Pancreas (tissue), 10 donors: ENCODE measurements at regions not wholly inside any gene's neighbourhood (a gene's known extent, or its start where the extent isn't known, plus 50 kb on each side); places are given as distances from the start of the nearest gene placed in this dataset.

Experiments used
- ATAC-seq, 4 donors: fragments of 200-7000 bp; cut with Tn5 transposase; one replicate each; pipeline versions ENCODE4 v1.8.0 to v1.9.1; 2020; ENCODE audit warnings: mild to moderate bottlenecking in 4 of 4, moderate library complexity in 4 of 4
- DNase-seq, 6 donors: peaks; one replicate each; pipeline ENCODE4 v3.0.0-alpha.2; 2020
- FAIRE-seq: peaks from 2 replicates; lab custom pipeline; 2012; peaks lifted over from hg19 to GRCh38; lab: Jason Lieb, UNC
- H3K27ac ChIP-seq, 4 donors: fragments of 200-600 bp; sonication (generic); 1 replicate in 3 of 4; 2 replicates in 1 of 4; pipeline versions ENCODE4 v1.5.0 to v1.8.0; 2020
- H3K27me3 ChIP-seq, 4 donors: fragments of 200-600 bp; one replicate each; pipeline ENCODE4 v1.8.0; 2021
- H3K36me3 ChIP-seq, 3 donors: fragments of 200-600 bp; sonication (generic) in 1 of 3; one replicate each; pipeline versions ENCODE4 v1.5.0 to v1.8.0; 2020 to 2021
- H3K4me1 ChIP-seq, 3 donors: fragments of 200-600 bp; one replicate each; pipeline ENCODE4 v1.8.0; 2021
- H3K4me3 ChIP-seq, 4 donors: fragments of 200-600 bp; sonication (generic) in 2 of 4; one replicate each; pipeline versions ENCODE4 v1.5.0 to v1.8.0; 2020 to 2021
- H3K9me3 ChIP-seq, 4 donors: fragments of 200-600 bp; one replicate each; pipeline ENCODE4 v1.8.0; 2021
- WGBS, 2 donors: extraction: QIAGEN DNeasy Blood & Tissue Kit; methylation state at CpG; one replicate each; pipeline ENCODE4 v1.1.7; 2013; 5-methylcytosine and 5-hydroxymethylcytosine counted together
- intact Hi-C, 3 donors: fragments of 100-400 bp; cut with DNase I; formaldehyde crosslinking; loops; one replicate each; pipeline versions ENCODE4 v1.11.1 to v1.14.2; 2022
- TF ChIP-seq, protein P1 (sequence below), 4 donors: fragments of 200-600 bp; sonication (generic) in 3 of 4; IDR thresholded peaks; one replicate each; pipeline versions ENCODE4 v1.5.0 to v1.8.0; 2021; ENCODE audit warnings: antibody characterized with exemption in 4 of 4
- donor health status: healthy with polysubstance abuse.
- donor health status: DM: no; HTN: no; CAD: no; lungs with moderate emphysema.
- donor health status: DM: no; HTN: no; CAD: no.
- donor health status: control.
- donor health status: control.
- donor health status: Bipolar disorder and iron deficiency.
- donor health status: DM: yes; HTN: yes; CAD: no.
- donor health status: DM: no; HTN: no; CAD: no.
- donor health status: DM: no; HTN: no; CAD: no.
- donor health status: DM: yes; HTN: yes; CAD: no.

- Histone ChIP-seq H3K27ac (no peak overlapping the region), H3K9me3 (no peaks in the 10 kb centered on the region), H3K4me1 (peaks cover 0 to 4% (median 0%) of the 10 kb centered on the region in 3 donors), H3K36me3 (no peaks in the 10 kb centered on the region), H3K4me3 (peak overlapping the region in 2 of 4 donors; percentile 6 to 26), H3K27me3 (peaks cover 0 to 5% (median 2%) of the 10 kb centered on the region in 4 donors)
- intact Hi-C loops = loop anchor here in 2 of 3 donors (5.0 to 10.0 kb wide), 2 partner anchors 145 to 227 kb away; no protein-coding TSS in a partner anchor
- TF ChIP-seq, protein P1, sequence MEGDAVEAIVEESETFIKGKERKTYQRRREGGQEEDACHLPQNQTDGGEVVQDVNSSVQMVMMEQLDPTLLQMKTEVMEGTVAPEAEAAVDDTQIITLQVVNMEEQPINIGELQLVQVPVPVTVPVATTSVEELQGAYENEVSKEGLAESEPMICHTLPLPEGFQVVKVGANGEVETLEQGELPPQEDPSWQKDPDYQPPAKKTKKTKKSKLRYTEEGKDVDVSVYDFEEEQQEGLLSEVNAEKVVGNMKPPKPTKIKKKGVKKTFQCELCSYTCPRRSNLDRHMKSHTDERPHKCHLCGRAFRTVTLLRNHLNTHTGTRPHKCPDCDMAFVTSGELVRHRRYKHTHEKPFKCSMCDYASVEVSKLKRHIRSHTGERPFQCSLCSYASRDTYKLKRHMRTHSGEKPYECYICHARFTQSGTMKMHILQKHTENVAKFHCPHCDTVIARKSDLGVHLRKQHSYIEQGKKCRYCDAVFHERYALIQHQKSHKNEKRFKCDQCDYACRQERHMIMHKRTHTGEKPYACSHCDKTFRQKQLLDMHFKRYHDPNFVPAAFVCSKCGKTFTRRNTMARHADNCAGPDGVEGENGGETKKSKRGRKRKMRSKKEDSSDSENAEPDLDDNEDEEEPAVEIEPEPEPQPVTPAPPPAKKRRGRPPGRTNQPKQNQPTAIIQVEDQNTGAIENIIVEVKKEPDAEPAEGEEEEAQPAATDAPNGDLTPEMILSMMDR (IDR thresholded peaks at IDR 0.05) = peak; percentile 75 to 86 (median 77)
- 3 to 4% methylated on average over 24 of the region's 24 CpGs for WGBS, 2 donors
- FAIRE-seq (no peak), ATAC-seq (peak; percentile 89 to 92 (median 91)), DNase-seq (peak; percentile 51 to 85 (median 73))
These were observed 52.0 kb upstream of the KCNA1 start for GRCh38 chr12:4857472-4858291.

- no peaks in the 10 kb centered on the region for H3K9me3 ChIP-seq
- H3K36me3 ChIP-seq = no peaks in the 10 kb centered on the region
- peaks cover 0 to 4% (median 0%) of the 10 kb centered on the region in 3 donors for H3K4me1 ChIP-seq
- 8 to 9% methylated on average over 9 of the region's 9 CpGs for WGBS, 2 donors
- no peak for FAIRE-seq
- H3K4me3 ChIP-seq = no peak overlapping the region
- intact Hi-C loops = loop anchor here in 2 of 3 donors (5.0 to 10.0 kb wide), 2 partner anchors 144 to 226 kb away; no protein-coding TSS in a partner anchor
- H3K27me3 ChIP-seq = peaks cover 0 to 5% (median 2%) of the 10 kb centered on the region in 4 donors
- TF ChIP-seq, protein P1 (IDR thresholded peaks at IDR 0.05) = no peak
- peak in 3 of 6 donors; percentile 25 to 60 (median 36) for DNase-seq
- ATAC-seq = peak; percentile 66 to 83 (median 72)
- H3K27ac ChIP-seq = no peak overlapping the region
These were observed 51.3 kb upstream of the KCNA1 start for GRCh38 chr12:4858386-4858785.

DNA sequence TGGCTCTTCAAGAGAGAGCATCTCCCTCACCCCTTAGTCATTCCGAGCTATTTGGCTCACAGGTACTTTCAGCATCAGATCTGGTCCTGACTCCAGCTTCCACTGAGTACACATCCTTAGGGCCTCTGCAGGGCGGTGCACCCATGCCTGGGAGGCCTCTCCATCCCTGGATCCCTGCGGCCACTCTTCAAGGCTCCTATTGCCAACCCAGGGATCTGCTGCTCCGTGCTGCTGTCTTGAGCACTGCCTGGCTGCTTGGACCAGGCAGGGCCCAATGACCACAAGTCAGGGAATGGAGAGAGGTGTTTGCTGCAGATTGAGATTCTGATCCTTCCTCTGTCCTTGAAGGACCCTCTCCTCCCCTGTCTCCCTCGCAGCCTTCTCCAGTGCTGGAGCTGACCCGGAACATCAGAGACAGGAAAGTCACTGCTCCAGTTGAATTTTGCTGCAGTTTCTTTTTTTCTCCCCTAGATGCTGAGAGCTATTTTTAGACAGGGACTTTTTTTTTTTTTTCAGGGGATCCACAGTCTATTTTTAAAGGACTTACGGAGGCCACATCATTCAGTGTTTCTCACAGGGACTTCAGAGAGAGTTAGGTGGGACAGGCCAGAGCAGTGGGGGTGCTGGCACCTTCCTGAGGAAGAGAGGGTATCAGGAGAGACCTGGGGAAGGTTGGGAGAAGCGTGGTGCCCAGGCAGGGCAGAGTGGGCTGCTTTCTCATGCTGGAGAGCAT lies 50.1 kb upstream of the KCNA1 start:
- WGBS, 2 donors = 64 to 79% methylated on average over 8 of the region's 8 CpGs
- TF ChIP-seq, protein P1 (IDR thresholded peaks at IDR 0.05) = no peak
- no peak for FAIRE-seq
- H3K4me1 ChIP-seq = peaks cover 0 to 4% (median 0%) of the 10 kb centered on the region in 3 donors
- no peak overlapping the region for H3K4me3 ChIP-seq
- no peak overlapping the region for H3K27ac ChIP-seq
- H3K27me3 ChIP-seq = peaks cover 0 to 5% (median 2%) of the 10 kb centered on the region in 4 donors
- no peak for DNase-seq
- no peak for ATAC-seq
- H3K9me3 ChIP-seq = no peaks in the 10 kb centered on the region
- intact Hi-C loops = loop anchor here in 2 of 3 donors (5.0 to 10.0 kb wide), 2 partner anchors 143 to 225 kb away; no protein-coding TSS in a partner anchor
- no peaks in the 10 kb centered on the region for H3K36me3 ChIP-seq
